NCI-H2227 (cell line): ENCODE measurements at regions not wholly inside any gene's neighbourhood (a gene's known extent, or its start where the extent isn't known, plus 50 kb on each side); places are given as distances from the start of the nearest gene placed in this dataset.
A peak's percentile ranks its signal among the peaks of the same experiment; 100 is the strongest.

Source experiments
- DNase-seq: peaks from one replicate; lab custom pipeline; 2025; ENCODE audit not compliant: unreplicated experiment; lab: John Stamatoyannopoulos, UW

DNA sequence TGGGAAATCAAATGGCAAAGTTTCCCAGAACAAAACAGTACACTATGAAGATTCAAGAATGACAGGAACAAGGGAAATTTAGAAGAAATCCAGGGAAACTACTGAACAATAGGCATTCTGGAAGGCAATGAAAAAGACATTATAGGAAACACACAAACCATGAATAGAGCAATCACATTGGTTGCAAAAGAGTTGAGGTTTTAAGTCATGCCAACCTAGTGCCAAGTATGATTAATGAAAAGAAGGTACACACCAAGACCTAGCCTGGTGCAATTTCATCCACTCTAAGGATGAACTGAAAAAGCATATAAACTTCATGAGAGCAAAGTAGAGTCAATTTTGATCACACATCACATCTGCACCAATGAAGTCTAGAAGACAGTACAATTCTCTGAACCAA lies 326.9 kb downstream of the PDHA2 start:
- no peak for DNase-seq

DNA sequence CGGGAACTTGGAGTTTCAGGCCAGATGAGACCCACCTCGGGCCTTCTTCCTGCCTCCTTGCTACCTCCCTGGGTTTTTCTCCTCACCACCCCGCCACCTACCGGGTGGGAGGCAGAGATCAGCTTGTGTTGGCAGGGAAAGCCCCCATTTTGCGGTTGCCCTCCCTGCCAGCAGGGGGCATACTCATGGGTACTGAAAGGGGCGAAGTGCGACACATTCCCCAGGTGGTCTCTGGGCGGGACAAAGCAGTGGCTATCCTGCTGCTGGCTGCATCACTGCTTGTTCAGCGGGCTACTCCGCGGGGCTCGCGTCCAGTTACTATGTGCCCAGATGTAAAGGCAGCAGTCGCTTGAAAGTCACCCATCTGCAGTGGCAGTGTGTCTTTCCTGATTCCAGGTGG lies 330.3 kb downstream of the PDHA2 start:
- DNase-seq: peak; percentile 59

GRCh38 chr4:96173756-96174155 lies 333.9 kb downstream of the PDHA2 start:
- no peak for DNase-seq

DNA sequence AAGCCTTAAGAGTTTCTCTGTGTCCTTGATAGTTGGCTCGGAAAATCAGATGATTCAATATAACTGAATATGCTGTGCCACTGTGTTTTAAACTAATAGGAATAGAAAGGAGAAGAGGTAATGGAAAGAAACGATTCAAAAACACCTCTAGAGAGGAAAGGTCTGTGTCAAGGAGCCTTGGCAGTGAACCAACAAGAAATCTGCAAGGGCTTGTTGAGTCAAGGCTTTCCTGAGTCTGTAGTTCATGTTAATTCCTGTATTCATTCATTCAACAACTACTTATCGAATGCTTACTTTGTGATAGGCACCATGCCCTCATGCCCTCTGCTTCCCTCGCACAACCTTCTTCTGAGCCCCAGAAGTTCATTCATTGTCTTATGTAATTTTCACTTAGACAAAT lies 336.0 kb downstream of the PDHA2 start:
- DNase-seq: peak; percentile 1

GRCh38 chr4:96183611-96184010 lies 343.7 kb downstream of the PDHA2 start:
- no peak for DNase-seq

DNA sequence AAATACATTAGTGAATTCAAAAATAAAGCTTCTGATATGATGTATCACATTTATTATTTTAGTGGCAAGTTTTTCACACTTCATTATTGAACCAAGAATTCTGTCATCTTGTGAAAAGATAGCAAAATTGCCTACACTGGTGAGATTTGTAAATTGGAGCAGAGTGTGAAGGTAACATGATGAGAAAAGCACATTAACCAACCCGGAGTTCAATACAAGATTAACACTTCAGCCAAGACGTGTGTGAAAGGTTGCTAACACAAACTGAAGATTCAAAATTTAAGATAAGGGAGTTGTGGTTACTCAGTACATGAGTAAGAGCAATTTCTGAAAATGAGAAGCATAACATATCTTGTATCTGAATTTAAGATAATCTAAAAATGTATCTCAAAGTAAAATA lies 346.7 kb downstream of the PDHA2 start:
- no peak for DNase-seq

DNA sequence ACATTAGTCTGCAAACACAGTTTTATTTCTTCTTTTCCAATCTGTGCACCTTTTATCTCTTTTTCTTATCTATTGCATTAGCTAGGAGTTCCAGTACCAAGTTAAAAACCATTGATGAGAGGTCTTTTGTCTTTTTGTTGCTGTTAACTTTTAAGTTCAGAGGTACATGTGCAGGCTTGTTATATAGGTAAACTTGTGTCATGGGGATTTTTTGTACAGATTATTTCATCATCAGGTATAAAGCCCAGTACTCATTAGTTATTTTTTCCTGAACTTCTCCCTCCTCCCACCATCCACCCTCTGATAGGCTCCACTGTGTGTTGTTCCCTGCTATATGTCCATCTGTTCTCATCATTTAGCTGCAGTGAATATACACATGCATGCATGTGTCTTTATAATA lies 349.9 kb downstream of the PDHA2 start:
- DNase-seq: no peak

GRCh38 chr4:96193061-96193460 lies 353.2 kb downstream of the PDHA2 start:
- DNase-seq: no peak

- DNase-seq: no peak
These were observed 355.1 kb downstream of the PDHA2 start for GRCh38 chr4:96194993-96195392.

- DNase-seq: no peak
These were observed 365.4 kb downstream of the PDHA2 start for GRCh38 chr4:96205143-96205936.

DNA sequence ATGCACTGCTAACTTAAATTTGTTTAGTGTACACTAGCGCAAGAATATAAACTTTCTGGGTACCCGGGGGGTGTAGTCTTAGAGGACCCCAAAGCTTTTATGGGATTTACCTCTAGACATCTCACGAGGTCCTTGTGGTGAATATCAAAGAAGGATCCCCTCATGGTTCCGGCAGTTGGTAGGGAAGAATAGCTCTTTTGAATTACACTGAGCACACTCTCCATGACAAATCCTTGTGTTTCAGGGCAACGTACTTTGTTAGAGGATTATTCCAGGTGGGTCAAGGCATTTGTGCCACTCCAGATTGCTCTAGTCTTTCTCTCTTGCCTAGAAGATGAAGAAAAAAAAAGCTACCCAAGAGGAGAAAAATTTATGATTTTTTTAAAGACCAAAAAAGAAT lies 387.6 kb downstream of the PDHA2 start:
- DNase-seq: no peak

- no peak for DNase-seq
These were observed 388.6 kb downstream of the PDHA2 start for GRCh38 chr4:96228463-96228862.

DNA sequence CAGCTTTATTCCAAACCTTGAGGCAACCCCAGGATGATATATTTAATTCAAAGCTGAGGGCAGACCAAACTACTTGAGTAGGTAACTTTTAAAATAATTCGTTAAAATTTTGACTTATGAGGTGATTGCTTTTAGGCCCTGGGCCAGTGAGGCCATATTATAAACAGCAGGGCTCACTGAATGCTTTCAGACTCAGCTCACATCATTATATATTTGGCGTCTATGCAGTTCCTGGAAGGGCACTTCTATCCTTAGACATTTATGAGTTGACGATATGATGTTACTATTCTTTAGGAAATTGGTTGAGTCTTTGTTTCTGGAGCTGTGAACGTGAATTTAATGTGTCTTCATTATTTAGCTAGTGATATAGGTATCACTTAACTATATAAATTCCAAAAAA lies 400.1 kb downstream of the PDHA2 start:
- no peak for DNase-seq

- DNase-seq: no peak
These were observed 401.9 kb downstream of the PDHA2 start for GRCh38 chr4:96241819-96242218.

- DNase-seq: no peak
These were observed 407.2 kb downstream of the PDHA2 start for GRCh38 chr4:96247096-96247495.

DNA sequence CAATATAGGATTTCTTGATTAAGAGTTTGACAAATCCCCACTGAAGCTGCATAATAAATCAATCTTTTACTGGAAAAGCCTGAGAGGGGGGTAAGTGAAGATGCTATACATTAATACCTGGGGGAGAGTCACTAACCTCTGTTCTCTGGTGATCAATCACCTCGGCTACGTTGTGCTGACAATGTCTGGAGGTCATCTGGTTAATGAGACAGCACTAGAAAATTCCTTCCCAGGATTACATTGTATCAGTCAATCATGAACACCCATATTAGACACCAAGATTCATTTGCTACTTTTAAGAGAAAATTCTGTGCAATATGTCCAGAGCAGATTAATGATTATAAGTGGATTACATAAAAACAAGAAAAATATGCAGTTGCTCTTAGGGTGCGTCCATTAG lies 408.3 kb downstream of the PDHA2 start:
- no peak for DNase-seq

- no peak for DNase-seq
These were observed 420.3 kb downstream of the PDHA2 start for GRCh38 chr4:96260064-96260682.

- DNase-seq: no peak
These were observed 422.2 kb downstream of the PDHA2 start for GRCh38 chr4:96262057-96262456.

GRCh38 chr4:96263291-96263690 lies 423.4 kb downstream of the PDHA2 start:
- no peak for DNase-seq

DNA sequence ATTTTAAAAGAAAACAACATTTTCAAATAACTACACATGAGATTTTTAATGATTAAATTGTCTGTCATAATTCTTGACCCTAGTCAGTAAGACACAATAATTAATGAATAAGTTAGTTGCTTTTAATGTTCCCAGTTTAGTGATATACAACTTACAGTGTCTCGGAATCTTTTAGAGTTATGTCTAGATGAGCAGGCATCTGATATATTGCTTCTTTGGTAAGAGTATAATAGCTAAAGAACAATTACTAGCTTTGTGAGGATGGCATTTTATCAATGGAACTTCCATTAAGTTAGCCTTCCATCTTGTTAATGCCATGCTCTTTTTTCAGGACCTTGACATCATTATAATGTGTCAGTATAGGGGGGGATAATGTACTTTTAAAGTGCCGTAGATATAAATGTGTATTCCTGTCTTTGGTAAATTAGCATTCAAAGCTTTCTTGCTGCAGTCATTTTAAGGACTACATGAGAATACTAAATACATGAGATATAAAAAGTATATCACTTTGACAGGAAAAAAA lies 425.1 kb downstream of the PDHA2 start:
- DNase-seq: no peak

GRCh38 chr4:96293806-96294205 lies 453.9 kb downstream of the PDHA2 start:
- no peak for DNase-seq

DNA sequence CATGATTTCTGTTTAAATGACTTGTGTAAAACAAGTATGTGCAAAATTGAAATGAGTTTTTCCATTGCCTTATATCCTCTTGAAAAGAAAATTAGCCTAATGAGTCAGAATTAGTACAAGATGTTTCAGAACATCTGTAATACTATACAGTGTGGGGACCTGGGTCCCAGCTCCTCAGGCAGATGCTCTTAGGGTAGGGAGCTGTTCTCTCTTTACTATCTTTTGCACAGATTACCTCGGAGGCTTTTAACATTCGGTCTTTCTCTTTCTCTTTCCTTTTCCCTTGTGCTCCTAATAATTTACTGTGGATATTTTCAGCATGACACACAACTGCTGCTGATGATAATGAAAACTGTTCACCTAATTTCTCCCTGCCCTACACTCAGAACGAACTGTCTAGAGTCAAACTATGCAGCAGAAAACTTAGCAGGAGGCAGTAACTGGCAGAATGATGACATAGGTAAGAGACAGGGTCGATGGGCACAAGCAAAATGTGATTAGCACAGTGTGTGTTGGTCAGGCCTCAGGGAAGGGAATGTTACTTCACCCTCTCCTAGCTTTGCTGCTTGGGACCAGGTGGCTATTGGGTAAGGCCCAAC lies 455.3 kb downstream of the PDHA2 start:
- DNase-seq: no peak
